CD14-positive monocyte (primary cell): ENCODE measurements at regions not wholly inside any gene's neighbourhood (a gene's known extent, or its start where the extent isn't known, plus 50 kb on each side); places are given as distances from the start of the nearest gene placed in this dataset.

ENCODE experiments used
- DNase-seq, 3 donors: peaks; one replicate each; pipeline ENCODE4 v3.0.0-alpha.2; 2011 to 2022
- H2AFZ ChIP-seq: 2 replicates; pipeline ENCODE4 v1.6.0; 2012; ENCODE audit warnings: mild to moderate bottlenecking, low read depth, low read length, inconsistent platforms; ENCODE audit not compliant: insufficient read depth, poor library complexity, severe bottlenecking
- H3K27ac ChIP-seq, 2 donors: 1 replicate in 1 of 2; 2 replicates in 1 of 2; pipeline ENCODE4 v1.5.1; 2012 to 2013; ENCODE audit warnings: low read length in 2 of 2, control low read depth in 1 of 2, inconsistent platforms in 1 of 2, low read depth in 1 of 2, mild to moderate bottlenecking in 1 of 2
- H3K27me3 ChIP-seq, 2 donors: one replicate each; pipeline versions ENCODE4 v1.6.0 to v1.6.1; 2011 to 2013; ENCODE audit warnings: low read length in 2 of 2; ENCODE audit not compliant: control insufficient read depth in 2 of 2, insufficient read depth in 2 of 2
- H3K36me3 ChIP-seq, 2 donors: replicated peaks in 1 of 2; 1 replicate in 1 of 2; 2 replicates in 1 of 2; pipeline versions ENCODE4 v1.5.1 to v1.6.1; 2012 to 2013; ENCODE audit warnings: low read length in 2 of 2, control low read depth in 1 of 2, inconsistent platforms in 1 of 2, mild to moderate bottlenecking in 1 of 2; ENCODE audit not compliant: insufficient read depth in 2 of 2, control insufficient read depth in 1 of 2
- H3K4me1 ChIP-seq, 2 donors: 1 replicate in 1 of 2; 2 replicates in 1 of 2; pipeline versions ENCODE4 v1.5.1 to v1.6.1; 2012 to 2013; ENCODE audit warnings: low read length in 2 of 2, control low read depth in 1 of 2, inconsistent platforms in 1 of 2, mild to moderate bottlenecking in 1 of 2, moderate library complexity in 1 of 2; ENCODE audit not compliant: insufficient read depth in 2 of 2, control insufficient read depth in 1 of 2
- H3K4me2 ChIP-seq: replicated peaks from 2 replicates; pipeline ENCODE3; 2012; ENCODE audit warnings: low read length, moderate library complexity, mild to moderate bottlenecking; ENCODE audit not compliant: poor library complexity, severe bottlenecking; ENCODE audit errors: extremely low read depth
- H3K4me3 ChIP-seq, 3 experiments: fragments of 200-600 bp in 1 of 3; sonication (generic) in 1 of 3; replicated peaks in 1 of 3; 1 replicate in 2 of 3; 2 replicates in 1 of 3; pipeline ENCODE4 v1.5.1; 2011 to 2013; ENCODE audit warnings: low read length in 3 of 3, mild to moderate bottlenecking in 3 of 3, control low read depth in 2 of 3, low read depth in 2 of 3, inconsistent platforms in 1 of 3, moderate library complexity in 1 of 3
- H3K79me2 ChIP-seq: 2 replicates; pipeline ENCODE4 v1.6.0; 2012; ENCODE audit warnings: mild to moderate bottlenecking, control low read depth, inconsistent platforms, low read length, moderate library complexity; ENCODE audit not compliant: insufficient read depth
- H3K9ac ChIP-seq: 2 replicates; pipeline ENCODE4 v1.6.0; 2017; ENCODE audit warnings: low read length, mild to moderate bottlenecking; ENCODE audit not compliant: insufficient read depth, poor library complexity, severe bottlenecking
- H3K9me3 ChIP-seq, 2 donors: replicated peaks in 1 of 2; 1 replicate in 1 of 2; 2 replicates in 1 of 2; pipeline versions ENCODE4 v1.5.1 to v1.6.1; 2012 to 2013; ENCODE audit warnings: low read length in 2 of 2, control low read depth in 1 of 2; ENCODE audit not compliant: control insufficient read depth in 1 of 2, insufficient read depth in 1 of 2
- H4K20me1 ChIP-seq: 2 replicates; pipeline ENCODE4 v1.6.0; 2012; ENCODE audit warnings: mild to moderate bottlenecking, low read length, control low read depth, moderate library complexity; ENCODE audit not compliant: insufficient read depth
- H3K27ac Mint-ChIP-seq, 7 donors: one replicate each; pipeline ENCODE4 v1.8.0; 2020; ENCODE audit warnings: mild to moderate bottlenecking in 7 of 7, mixed read lengths in 7 of 7, moderate library complexity in 6 of 7, inconsistent platforms in 2 of 7
- H3K27me3 Mint-ChIP-seq, 3 donors: one replicate each; pipeline ENCODE4 v1.8.0; 2021 to 2022; ENCODE audit warnings: low read depth in 3 of 3, mild to moderate bottlenecking in 3 of 3, mixed read lengths in 3 of 3, moderate library complexity in 3 of 3, inconsistent platforms in 1 of 3
- H3K36me3 Mint-ChIP-seq, 2 donors: one replicate each; pipeline ENCODE4 v1.8.0; 2020; ENCODE audit warnings: mixed read lengths in 2 of 2, inconsistent platforms in 1 of 2, mild to moderate bottlenecking in 1 of 2
- H3K4me1 Mint-ChIP-seq: one replicate; pipeline ENCODE4 v1.8.0; 2020; ENCODE audit warnings: mild to moderate bottlenecking, mixed read lengths
- H3K4me3 Mint-ChIP-seq, 2 donors: one replicate each; pipeline ENCODE4 v1.8.0; 2020; ENCODE audit warnings: mild to moderate bottlenecking in 2 of 2, mixed read lengths in 2 of 2, moderate library complexity in 1 of 2
- H3K9me3 Mint-ChIP-seq, 7 donors: one replicate each; pipeline ENCODE4 v1.8.0; 2020 to 2022; ENCODE audit warnings: mixed read lengths in 7 of 7, mild to moderate bottlenecking in 6 of 7, moderate library complexity in 6 of 7, inconsistent platforms in 2 of 7
- CTCF ChIP-seq: fragments of 200-600 bp; IDR thresholded peaks from one replicate; pipeline ENCODE4 v1.8.0; 2022; ENCODE audit warnings: antibody characterized with exemption, mild to moderate bottlenecking
- WGBS: methylation state at CpG from one replicate; pipeline ENCODE4 v1.1.5; 2013; ENCODE audit warnings: missing lambda C conversion rate; ENCODE audit not compliant: insufficient coverage; 5-methylcytosine and 5-hydroxymethylcytosine counted together
- intact Hi-C, 2 donors: fragments of 100-400 bp; cut with micrococcal nuclease; formaldehyde crosslinking; loops; one replicate each; pipeline versions ENCODE4 v1.15.0 to v1.15.1; 2023

- peaks cover 3% of the 10 kb centered on the region for H3K4me1 Mint-ChIP-seq
- no peaks in the 10 kb centered on the region for H3K36me3 ChIP-seq
- H3K9ac ChIP-seq: no peak overlapping the region
- H3K27me3 ChIP-seq: no peaks in the 10 kb centered on the region
- H3K4me2 ChIP-seq: no peak overlapping the region
- no peak overlapping the region for H2AFZ ChIP-seq
- no peaks in the 10 kb centered on the region for H3K9me3 ChIP-seq
- peaks cover 0 to 3% of the 10 kb centered on the region in 2 donors for H3K4me1 ChIP-seq
- H3K9me3 Mint-ChIP-seq: peaks cover 0 to 3% (median 0%) of the 10 kb centered on the region in 7 donors
- no peak for DNase-seq
- no peaks in the 10 kb centered on the region for H3K36me3 Mint-ChIP-seq
- intact Hi-C loops: no loop called here
- no peak overlapping the region for H3K27ac Mint-ChIP-seq
- H3K27ac ChIP-seq: no peak overlapping the region
- H3K4me3 ChIP-seq: no peak overlapping the region
- H3K27me3 Mint-ChIP-seq: no peaks in the 10 kb centered on the region
- no peak for TF ChIP-seq CTCF
- H4K20me1 ChIP-seq: no peaks in the 10 kb centered on the region
- WGBS: no CpG with 5 or more reads among the region's 1 CpG
- H3K79me2 ChIP-seq: no peaks in the 10 kb centered on the region
- no peak overlapping the region for H3K4me3 Mint-ChIP-seq
Measured at GRCh38 chr3:147662705-147663104, 253.5 kb downstream of the ZIC1 start.

- no peak overlapping the region for H3K9ac ChIP-seq
- H2AFZ ChIP-seq: no peak overlapping the region
- no peak for TF ChIP-seq CTCF
- H3K4me3 Mint-ChIP-seq: no peak overlapping the region
- no peaks in the 10 kb centered on the region for H3K9me3 ChIP-seq
- H3K27ac ChIP-seq: no peak overlapping the region
- H3K4me3 ChIP-seq: no peak overlapping the region
- intact Hi-C loops: no loop called here
- H3K79me2 ChIP-seq: no peaks in the 10 kb centered on the region
- H3K4me1 ChIP-seq: no peaks in the 10 kb centered on the region
- no peaks in the 10 kb centered on the region for H3K27me3 ChIP-seq
- H3K36me3 ChIP-seq: no peaks in the 10 kb centered on the region
- no peaks in the 10 kb centered on the region for H3K36me3 Mint-ChIP-seq
- H3K27ac Mint-ChIP-seq: no peak overlapping the region
- H4K20me1 ChIP-seq: no peaks in the 10 kb centered on the region
- no peak overlapping the region for H3K4me2 ChIP-seq
- DNase-seq: no peak
- peaks cover 0 to 2% (median 0%) of the 10 kb centered on the region in 7 donors for H3K9me3 Mint-ChIP-seq
- no peaks in the 10 kb centered on the region for H3K4me1 Mint-ChIP-seq
- peaks cover 0 to 2% (median 1%) of the 10 kb centered on the region in 3 donors for H3K27me3 Mint-ChIP-seq
- 100% methylated on average over 1 of the region's 2 CpGs for WGBS
Measured at GRCh38 chr3:147669077-147669476, 259.9 kb downstream of the ZIC1 start.
